Activated T-cell treated with anti-CD3 and anti-CD28 coated beads, Interleukin-2, amount 50 U/mL, for 24 hours (primary cell): ENCODE measurements at regions not wholly inside any gene's neighbourhood (a gene's known extent, or its start where the extent isn't known, plus 50 kb on each side); places are given as distances from the start of the nearest gene placed in this dataset.
"Not testable (repeated sequence)": the region's sequence is repeated elsewhere in the genome, so short reads cannot be mapped to it uniquely, and the experiment has no call there.

ENCODE experiments used
- DNase-seq: peaks from one replicate; pipeline ENCODE4 v3.0.0-alpha.2; 2020
- H3K27ac Mint-ChIP-seq: 2 replicates; pipeline ENCODE4 v1.8.0; 2020; ENCODE audit warnings: mild to moderate bottlenecking, mixed read lengths
- H3K27me3 Mint-ChIP-seq: 2 replicates; pipeline ENCODE4 v1.8.0; 2020; ENCODE audit warnings: mixed read lengths
- H3K36me3 Mint-ChIP-seq: 2 replicates; pipeline ENCODE4 v1.8.0; 2020; ENCODE audit warnings: low read depth, mixed read lengths
- H3K4me1 Mint-ChIP-seq: 2 replicates; pipeline ENCODE4 v1.8.0; 2020; ENCODE audit warnings: low read depth, mixed read lengths
- H3K4me3 Mint-ChIP-seq: 2 replicates; pipeline ENCODE4 v1.8.0; 2020; ENCODE audit warnings: mild to moderate bottlenecking, moderate library complexity, mixed read lengths
- H3K9me3 Mint-ChIP-seq: 2 replicates; pipeline ENCODE4 v1.8.0; 2020; ENCODE audit warnings: mixed read lengths

- Mint-ChIP-seq H3K36me3 (no peaks in the 10 kb centered on the region), H3K27me3 (no peaks in the 10 kb centered on the region), H3K4me3 (no peak overlapping the region), H3K4me1 (no peaks in the 10 kb centered on the region), H3K27ac (no peak overlapping the region), H3K9me3 (peaks cover 10% of the 10 kb centered on the region)
- DNase-seq: no peak
Measured at GRCh38 chr11:29129844-29130243, 887.0 kb downstream of the KCNA4 start.

- H3K9me3 Mint-ChIP-seq: peaks cover 10% of the 10 kb centered on the region
- no peak for DNase-seq
- no peak overlapping the region for H3K4me3 Mint-ChIP-seq
- no peak overlapping the region for H3K27ac Mint-ChIP-seq
- H3K4me1 Mint-ChIP-seq: no peaks in the 10 kb centered on the region
- H3K27me3 Mint-ChIP-seq: no peaks in the 10 kb centered on the region
- H3K36me3 Mint-ChIP-seq: no peaks in the 10 kb centered on the region
Measured at GRCh38 chr11:29127461-29127860, 889.4 kb downstream of the KCNA4 start.

- no peaks in the 10 kb centered on the region for H3K4me1 Mint-ChIP-seq
- H3K27ac Mint-ChIP-seq: no peak overlapping the region
- H3K27me3 Mint-ChIP-seq: no peaks in the 10 kb centered on the region
- H3K4me3 Mint-ChIP-seq: no peak overlapping the region
- peaks cover 11% of the 10 kb centered on the region for H3K9me3 Mint-ChIP-seq
- no peak for DNase-seq
- no peaks in the 10 kb centered on the region for H3K36me3 Mint-ChIP-seq
Measured at GRCh38 chr11:29125606-29126005, 891.2 kb downstream of the KCNA4 start.

- Mint-ChIP-seq H3K36me3 (no peaks in the 10 kb centered on the region), H3K9me3 (peaks cover 11% of the 10 kb centered on the region), H3K4me3 (no peak overlapping the region), H3K27ac (no peak overlapping the region), H3K4me1 (no peaks in the 10 kb centered on the region), H3K27me3 (no peaks in the 10 kb centered on the region)
- no peak for DNase-seq
Measured at GRCh38 chr11:29124470-29124869, 892.4 kb downstream of the KCNA4 start.

GRCh38 chr11:29119707-29120618 is 896.9 kb downstream of the KCNA4 start:
- Mint-ChIP-seq H3K9me3 (peaks cover 7% of the 10 kb centered on the region), H3K27ac (no peak overlapping the region), H3K36me3 (no peaks in the 10 kb centered on the region), H3K4me3 (no peak overlapping the region), H3K27me3 (no peaks in the 10 kb centered on the region), H3K4me1 (no peaks in the 10 kb centered on the region)
- no peak for DNase-seq

- Mint-ChIP-seq H3K4me1 (no peaks in the 10 kb centered on the region), H3K36me3 (no peaks in the 10 kb centered on the region), H3K9me3 (peaks cover 7% of the 10 kb centered on the region), H3K27ac (no peak overlapping the region), H3K27me3 (no peaks in the 10 kb centered on the region), H3K4me3 (no peak overlapping the region)
- DNase-seq: no peak
Measured at GRCh38 chr11:29119116-29119515, 897.7 kb downstream of the KCNA4 start.

- Mint-ChIP-seq H3K27ac (no peak overlapping the region), H3K4me3 (no peak overlapping the region), H3K9me3 (peaks cover 17% of the 10 kb centered on the region), H3K27me3 (no peaks in the 10 kb centered on the region), H3K4me1 (no peaks in the 10 kb centered on the region), H3K36me3 (no peaks in the 10 kb centered on the region)
- no peak for DNase-seq
Measured at GRCh38 chr11:29100967-29101366, 915.9 kb downstream of the KCNA4 start.

- Mint-ChIP-seq H3K27me3 (no peaks in the 10 kb centered on the region), H3K9me3 (peaks cover 14% of the 10 kb centered on the region), H3K4me1 (no peaks in the 10 kb centered on the region), H3K27ac (no peak overlapping the region), H3K36me3 (no peaks in the 10 kb centered on the region), H3K4me3 (no peak overlapping the region)
- no peak for DNase-seq
Measured at GRCh38 chr11:29095821-29096220, 921.0 kb downstream of the KCNA4 start.

- H3K36me3 Mint-ChIP-seq: no peaks in the 10 kb centered on the region
- H3K9me3 Mint-ChIP-seq: peaks cover 23% of the 10 kb centered on the region
- DNase-seq: no peak
- H3K27me3 Mint-ChIP-seq: no peaks in the 10 kb centered on the region
- no peak overlapping the region for H3K27ac Mint-ChIP-seq
- H3K4me1 Mint-ChIP-seq: no peaks in the 10 kb centered on the region
- H3K4me3 Mint-ChIP-seq: no peak overlapping the region
Measured at GRCh38 chr11:29093416-29094120, 923.3 kb downstream of the KCNA4 start.

GRCh38 chr11:29087200-29087812 is 929.5 kb downstream of the KCNA4 start:
- H3K27me3 Mint-ChIP-seq: no peaks in the 10 kb centered on the region
- no peaks in the 10 kb centered on the region for H3K4me1 Mint-ChIP-seq
- H3K4me3 Mint-ChIP-seq: no peak overlapping the region
- no peaks in the 10 kb centered on the region for H3K36me3 Mint-ChIP-seq
- DNase-seq: no peak
- no peak overlapping the region for H3K27ac Mint-ChIP-seq
- H3K9me3 Mint-ChIP-seq: peaks cover 24% of the 10 kb centered on the region

GRCh38 chr11:29075726-29076125 is 941.1 kb downstream of the KCNA4 start:
- no peaks in the 10 kb centered on the region for H3K4me1 Mint-ChIP-seq
- no peak overlapping the region for H3K27ac Mint-ChIP-seq
- H3K4me3 Mint-ChIP-seq: no peak overlapping the region
- H3K27me3 Mint-ChIP-seq: no peaks in the 10 kb centered on the region
- H3K36me3 Mint-ChIP-seq: no peaks in the 10 kb centered on the region
- H3K9me3 Mint-ChIP-seq: peaks cover 49% of the 10 kb centered on the region
- DNase-seq: no peak

- no peaks in the 10 kb centered on the region for H3K4me1 Mint-ChIP-seq
- H3K27ac Mint-ChIP-seq: no peak overlapping the region
- H3K4me3 Mint-ChIP-seq: no peak overlapping the region
- no peaks in the 10 kb centered on the region for H3K36me3 Mint-ChIP-seq
- DNase-seq: no peak
- peaks cover 30% of the 10 kb centered on the region for H3K9me3 Mint-ChIP-seq
- H3K27me3 Mint-ChIP-seq: no peaks in the 10 kb centered on the region
Measured at GRCh38 chr11:29063630-29064361, 953.0 kb downstream of the KCNA4 start.

GRCh38 chr11:29061452-29061851 is 953.3 kb downstream of the METTL15 start:
- H3K4me3 Mint-ChIP-seq: no peak overlapping the region
- H3K4me1 Mint-ChIP-seq: no peaks in the 10 kb centered on the region
- DNase-seq: no peak
- H3K27ac Mint-ChIP-seq: no peak overlapping the region
- H3K36me3 Mint-ChIP-seq: no peaks in the 10 kb centered on the region
- peaks cover 24% of the 10 kb centered on the region for H3K9me3 Mint-ChIP-seq
- H3K27me3 Mint-ChIP-seq: no peaks in the 10 kb centered on the region

- not testable (repeated sequence) for H3K27me3 Mint-ChIP-seq, H3K4me1 Mint-ChIP-seq, H3K36me3 Mint-ChIP-seq, DNase-seq, H3K27ac Mint-ChIP-seq, H3K4me3 Mint-ChIP-seq
- peaks cover 30% of the 10 kb centered on the region for H3K9me3 Mint-ChIP-seq
Measured at GRCh38 chr11:29056487-29056886, 948.3 kb downstream of the METTL15 start.
